Upper lobe of left lung (tissue), 6 donors: ENCODE measurements at regions not wholly inside any gene's neighbourhood (a gene's known extent, or its start where the extent isn't known, plus 50 kb on each side); places are given as distances from the start of the nearest gene placed in this dataset.

Experiments used
- ATAC-seq, 2 donors: fragments of 200-7000 bp; cut with Tn5 transposase; one replicate each; pipeline ENCODE4 v1.9.1; 2022; ENCODE audit warnings: mild to moderate bottlenecking in 2 of 2, moderate library complexity in 2 of 2; ENCODE audit not compliant: low FRiP score in 2 of 2
- DNase-seq, 2 donors: peaks; one replicate each; pipeline ENCODE4 v3.0.0-alpha.2; 2019 to 2020
- H3K27ac ChIP-seq, 4 donors: fragments of 200-600 bp; sonication (generic); one replicate each; pipeline ENCODE4 v1.5.1; 2016 to 2019
- H3K27me3 ChIP-seq, 4 donors: fragments of 200-600 bp; sonication (generic); one replicate each; pipeline ENCODE4 v1.5.1; 2017 to 2019
- H3K36me3 ChIP-seq, 4 donors: fragments of 200-600 bp; sonication (generic); one replicate each; pipeline ENCODE4 v1.5.1; 2016 to 2019
- H3K4me1 ChIP-seq, 4 donors: fragments of 200-600 bp; sonication (generic); one replicate each; pipeline ENCODE4 v1.5.1; 2018 to 2019
- H3K4me3 ChIP-seq, 4 donors: fragments of 200-600 bp; sonication (generic); one replicate each; pipeline ENCODE4 v1.5.1; 2017 to 2019; ENCODE audit warnings: mild to moderate bottlenecking in 2 of 4, moderate library complexity in 1 of 4
- H3K9me3 ChIP-seq, 4 donors: fragments of 200-600 bp; sonication (generic); one replicate each; pipeline ENCODE4 v1.5.1; 2018 to 2019
- CTCF ChIP-seq, 6 experiments: fragments of 450-650 bp in 4 of 6; fragments of 200-600 bp in 2 of 6; sonication (generic) in 2 of 6; IDR thresholded peaks; one replicate each; pipeline ENCODE4 v1.5.1; 2016 to 2019; ENCODE audit warnings: antibody characterized with exemption in 6 of 6
- EP300 ChIP-seq, 4 donors: sonication (generic); formaldehyde crosslinking; IDR thresholded peaks; one replicate each; pipeline ENCODE4 v1.5.1; 2017; ENCODE audit warnings: antibody characterized with exemption in 4 of 4, control low read depth in 2 of 4
- POLR2A ChIP-seq, 4 donors: fragments of 450-650 bp; IDR thresholded peaks; one replicate each; pipeline ENCODE4 v1.5.1; 2016 to 2017; ENCODE audit warnings: antibody characterized with exemption in 4 of 4, mild to moderate bottlenecking in 2 of 4
- POLR2AphosphoS5 ChIP-seq, 2 donors: sonication (generic); formaldehyde crosslinking; IDR thresholded peaks; one replicate each; pipeline ENCODE4 v1.5.1; 2017; ENCODE audit warnings: antibody characterized with exemption in 2 of 2
- WGBS, 2 donors: methylation state at CpG; one replicate each; pipeline ENCODE4 v1.1.5; 2017 to 2018; 5-methylcytosine and 5-hydroxymethylcytosine counted together
- donor health status: DM: no; HTN: no; CAD: no; lungs with moderate emphysema.
- donor health status: DM: no; HTN: yes; CAD: no; lungs with severe emphysema.

DNA sequence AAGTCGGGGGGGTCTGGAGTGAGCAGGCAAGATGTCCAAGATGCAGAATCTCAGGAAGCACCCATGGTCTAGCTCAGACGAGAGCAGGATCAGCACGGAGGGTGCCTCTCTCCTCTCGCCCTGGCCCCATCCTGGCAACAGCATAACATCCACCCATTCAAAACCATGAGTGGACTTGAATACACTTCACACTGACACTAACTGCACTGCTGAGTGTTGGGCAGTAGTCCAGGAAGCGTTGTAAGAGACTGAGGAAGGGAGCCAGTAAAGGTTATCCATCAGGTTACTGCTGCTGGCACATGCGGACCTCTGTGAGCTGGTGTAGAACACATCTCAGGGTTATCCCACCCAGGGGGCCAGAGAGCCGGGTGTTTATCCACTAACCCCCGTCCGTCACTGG lies 131.0 kb upstream of the TOPAZ1 start:
- Histone ChIP-seq H3K4me3 (no peak overlapping the region), H3K4me1 (no peaks in the 10 kb centered on the region), H3K9me3 (no peaks in the 10 kb centered on the region), H3K27ac (no peak overlapping the region), H3K36me3 (no peaks in the 10 kb centered on the region), H3K27me3 (no peaks in the 10 kb centered on the region)
- 59 to 61% methylated on average over 7 to 9 of the region's 9 CpGs for WGBS, 2 donors
- ATAC-seq (peak in 1 of 2 donors; percentile 3), DNase-seq (no peak)
- TF ChIP-seq EP300 (IDR thresholded peaks at IDR 0.05) (no peak), POLR2AphosphoS5 (IDR thresholded peaks at IDR 0.05) (no peak), CTCF (IDR thresholded peaks at IDR 0.05) (no peak), POLR2A (IDR thresholded peaks at IDR 0.05) (no peak)

GRCh38 chr3:44111482-44111881 lies 130.2 kb upstream of the TOPAZ1 start:
- no peaks in the 10 kb centered on the region for H3K4me1 ChIP-seq
- H3K9me3 ChIP-seq, result no peaks in the 10 kb centered on the region
- DNase-seq (no peak), ATAC-seq (no peak)
- 83 to 92% methylated on average over 2 of the region's 2 CpGs for WGBS, 2 donors
- H3K27ac ChIP-seq, result no peak overlapping the region
- no peak for TF ChIP-seq POLR2AphosphoS5 (IDR thresholded peaks at IDR 0.05)
- no peak for TF ChIP-seq CTCF (IDR thresholded peaks at IDR 0.05)
- no peak for TF ChIP-seq EP300 (IDR thresholded peaks at IDR 0.05)
- no peak for TF ChIP-seq POLR2A (IDR thresholded peaks at IDR 0.05)
- H3K36me3 ChIP-seq, result no peaks in the 10 kb centered on the region
- no peak overlapping the region for H3K4me3 ChIP-seq
- H3K27me3 ChIP-seq, result no peaks in the 10 kb centered on the region

DNA sequence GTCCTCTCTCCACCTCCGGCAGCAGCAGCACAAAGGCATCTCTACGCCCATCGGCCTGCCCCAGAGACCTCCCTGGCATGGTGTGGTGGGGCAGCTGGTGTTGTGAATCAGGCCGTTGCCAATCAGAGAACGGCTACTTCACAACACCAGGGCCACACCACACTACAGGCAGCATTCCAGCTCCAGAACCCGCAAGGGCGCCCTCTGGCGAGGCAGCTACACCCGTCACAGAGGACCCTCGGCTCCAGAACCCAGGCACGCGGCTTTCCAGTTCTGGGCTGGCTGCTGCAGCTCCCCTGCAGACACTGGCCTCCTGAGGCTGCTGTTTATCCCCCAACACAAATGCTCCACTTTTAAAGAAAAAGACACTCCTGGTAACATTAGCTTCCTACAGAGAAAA lies 127.5 kb upstream of the TOPAZ1 start:
- H3K4me3 ChIP-seq, result no peak overlapping the region
- DNase-seq (peak in 1 of 2 donors; percentile 81), ATAC-seq (no peak)
- 38 to 66% methylated on average over 11 to 12 of the region's 12 CpGs for WGBS, 2 donors
- no peaks in the 10 kb centered on the region for H3K9me3 ChIP-seq
- no peaks in the 10 kb centered on the region for H3K27me3 ChIP-seq
- no peaks in the 10 kb centered on the region for H3K36me3 ChIP-seq
- no peak overlapping the region for H3K27ac ChIP-seq
- TF ChIP-seq EP300 (IDR thresholded peaks at IDR 0.05), result no peak
- no peak for TF ChIP-seq POLR2A (IDR thresholded peaks at IDR 0.05)
- TF ChIP-seq CTCF (IDR thresholded peaks at IDR 0.05), result peak in 1 of 6 experiments; percentile 8
- no peak for TF ChIP-seq POLR2AphosphoS5 (IDR thresholded peaks at IDR 0.05)
- no peaks in the 10 kb centered on the region for H3K4me1 ChIP-seq

DNA sequence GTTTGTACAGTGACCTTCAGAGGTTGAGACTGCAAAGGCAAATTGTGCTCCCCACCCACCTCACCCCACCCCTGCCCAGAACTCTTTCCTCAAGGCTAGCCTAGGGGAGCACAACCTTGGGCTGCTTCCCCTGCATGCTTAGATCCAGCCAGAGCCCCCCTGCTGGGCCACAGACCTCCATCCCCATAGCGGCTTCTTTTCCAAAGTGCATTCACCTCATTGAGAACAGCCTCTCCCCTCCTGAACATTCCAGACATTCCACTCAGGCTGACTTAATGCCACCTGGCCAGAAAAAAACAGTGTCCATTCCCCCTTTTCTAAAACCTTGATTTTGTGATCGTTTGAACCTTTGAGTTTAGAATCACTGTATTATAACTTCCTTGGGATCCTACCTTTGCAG lies 124.4 kb upstream of the TOPAZ1 start:
- Histone ChIP-seq H3K9me3 (no peaks in the 10 kb centered on the region), H3K4me1 (no peaks in the 10 kb centered on the region)
- DNase-seq, result no peak

More for the DNA sequence above, 124.4 kb upstream of the TOPAZ1 start:
- H3K27me3 ChIP-seq, result no peaks in the 10 kb centered on the region
- H3K27ac ChIP-seq, result no peak overlapping the region
- 49 to 65% methylated on average over 2 of the region's 2 CpGs for WGBS, 2 donors
- H3K36me3 ChIP-seq, result no peaks in the 10 kb centered on the region
- ATAC-seq, result peak in 1 of 2 donors; percentile 44
- TF ChIP-seq CTCF (IDR thresholded peaks at IDR 0.05) (no peak), POLR2A (IDR thresholded peaks at IDR 0.05) (no peak), POLR2AphosphoS5 (IDR thresholded peaks at IDR 0.05) (no peak), EP300 (IDR thresholded peaks at IDR 0.05) (no peak)
- H3K4me3 ChIP-seq, result no peak overlapping the region
